ENCODE measurements at regions not wholly inside any gene's neighbourhood (a gene's known extent, or its start where the extent isn't known, plus 50 kb on each side); places are given as distances from the start of the nearest gene placed in this dataset.
"Not testable (repeated sequence)": the region's sequence is repeated elsewhere in the genome, so short reads cannot be mapped to it uniquely, and the experiment has no call there.

DNA sequence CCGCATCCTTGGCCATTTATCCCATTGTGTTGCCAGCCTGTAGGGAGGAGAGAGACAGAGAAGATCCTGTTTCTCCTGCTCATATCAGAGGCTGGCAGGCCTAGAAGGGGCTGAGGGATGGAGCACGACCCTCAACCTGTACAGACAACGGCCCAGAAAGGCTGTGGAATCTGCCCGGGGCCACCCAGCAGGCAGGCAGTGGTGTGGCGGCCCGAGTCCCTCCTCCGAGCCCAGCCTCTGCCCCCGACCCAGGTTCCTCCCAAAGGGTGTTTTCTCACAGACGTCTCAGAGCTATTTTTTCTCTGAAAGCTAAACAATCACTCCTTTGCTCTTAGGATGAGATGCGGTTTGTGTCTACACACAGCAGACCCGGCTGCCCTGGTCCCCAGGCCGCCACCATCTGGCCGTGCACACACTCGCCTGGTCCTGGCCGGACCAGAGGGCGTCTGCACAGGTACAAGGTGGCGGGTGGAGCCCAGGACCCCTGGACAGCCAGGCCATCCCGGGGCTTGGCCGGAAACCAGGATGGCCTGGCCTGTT is 69.3 kb downstream of the FOXL3 start:
- Histone ChIP-seq H3K9me3 (ENCODE audit: control insufficient read depth, low read length) (no peaks in the 10 kb centered on the region), H3K27me3 (ENCODE audit: control insufficient read depth, insufficient read depth, low read length) (peaks cover 36% of the 10 kb centered on the region), H3K4me1 (ENCODE audit: control insufficient read depth, insufficient read depth, low read length) (peaks cover 10% of the 10 kb centered on the region)

GRCh38 chr7:359766-360361 is 69.9 kb downstream of the FOXL3 start:
- peaks cover 36% of the 10 kb centered on the region for H3K27me3 ChIP-seq (ENCODE audit: control insufficient read depth, insufficient read depth, low read length)
- no peaks in the 10 kb centered on the region for H3K36me3 ChIP-seq (ENCODE audit: control insufficient read depth, insufficient read depth, low read length)
- peak overlapping the region; percentile 8 for H3K9ac ChIP-seq (ENCODE audit: low read length)
- H3K4me1 ChIP-seq (ENCODE audit: control insufficient read depth, insufficient read depth, low read length), result peaks cover 10% of the 10 kb centered on the region
- no peak overlapping the region for H3K4me3 ChIP-seq (ENCODE audit: low read length)
- H3K9me3 ChIP-seq (ENCODE audit: control insufficient read depth, low read length), result no peaks in the 10 kb centered on the region

More for the DNA sequence above, 69.3 kb downstream of the FOXL3 start:
- no peak overlapping the region for H3K4me3 ChIP-seq (ENCODE audit: low read length)
- no peaks in the 10 kb centered on the region for H3K36me3 ChIP-seq (ENCODE audit: control insufficient read depth, insufficient read depth, low read length)
- peak overlapping the region; percentile 8 for H3K9ac ChIP-seq (ENCODE audit: low read length)

GRCh38 chr7:360454-361100 is 70.6 kb downstream of the FOXL3 start:
- H3K4me1 ChIP-seq (ENCODE audit: control insufficient read depth, insufficient read depth, low read length), result peaks cover 10% of the 10 kb centered on the region
- H3K27me3 ChIP-seq (ENCODE audit: control insufficient read depth, insufficient read depth, low read length), result peaks cover 36% of the 10 kb centered on the region
- H3K9me3 ChIP-seq (ENCODE audit: control insufficient read depth, low read length), result no peaks in the 10 kb centered on the region
- no peak overlapping the region for H3K9ac ChIP-seq (ENCODE audit: low read length)
- no peaks in the 10 kb centered on the region for H3K36me3 ChIP-seq (ENCODE audit: control insufficient read depth, insufficient read depth, low read length)
- H3K4me3 ChIP-seq (ENCODE audit: low read length), result no peak overlapping the region

GRCh38 chr7:361182-361581 is 71.2 kb downstream of the FOXL3 start:
- peaks cover 39% of the 10 kb centered on the region for H3K27me3 ChIP-seq (ENCODE audit: control insufficient read depth, insufficient read depth, low read length)
- not testable (repeated sequence) for H3K9me3 ChIP-seq (ENCODE audit: control insufficient read depth, low read length); H3K9ac ChIP-seq (ENCODE audit: low read length); H3K4me3 ChIP-seq (ENCODE audit: low read length); H3K4me1 ChIP-seq (ENCODE audit: control insufficient read depth, insufficient read depth, low read length); H3K36me3 ChIP-seq (ENCODE audit: control insufficient read depth, insufficient read depth, low read length)

DNA sequence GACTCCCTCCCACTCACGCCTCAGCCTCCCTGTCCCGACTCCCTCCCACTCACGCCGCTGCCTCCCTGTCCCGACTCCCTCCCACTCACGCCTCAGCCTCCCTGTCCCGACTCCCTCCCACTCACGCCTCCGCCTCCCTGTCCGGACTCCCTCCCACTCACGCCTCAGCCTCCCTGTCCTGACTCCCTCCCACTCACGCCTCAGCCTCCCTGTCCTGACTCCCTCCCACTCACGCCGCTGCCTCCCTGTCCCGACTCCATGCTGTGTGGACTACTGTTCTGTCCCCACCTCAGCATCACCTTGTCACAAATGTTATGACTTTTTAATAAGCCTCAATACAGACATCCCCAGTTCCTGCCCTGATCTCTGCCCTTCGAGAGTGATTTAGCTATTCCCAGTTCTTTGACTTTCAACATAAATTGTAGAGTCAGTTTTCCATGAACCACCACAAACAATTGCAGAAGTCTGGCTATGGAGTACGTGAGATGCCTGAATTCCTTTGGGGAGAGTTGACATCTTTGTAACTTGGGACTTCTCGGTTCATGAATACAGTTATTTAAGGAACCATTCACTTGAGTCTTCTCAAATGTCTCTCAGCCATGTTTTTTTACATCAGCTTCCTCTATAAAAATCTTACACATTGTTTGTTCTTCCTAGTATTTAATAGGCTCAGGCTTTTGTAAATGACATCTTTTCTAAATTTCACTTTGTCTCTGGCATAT is 71.9 kb downstream of the FOXL3 start:
- no peak overlapping the region for H3K4me3 ChIP-seq (ENCODE audit: low read length)
- H3K9ac ChIP-seq (ENCODE audit: low read length), result no peak overlapping the region
- no peaks in the 10 kb centered on the region for H3K9me3 ChIP-seq (ENCODE audit: control insufficient read depth, low read length)
- no peaks in the 10 kb centered on the region for H3K36me3 ChIP-seq (ENCODE audit: control insufficient read depth, insufficient read depth, low read length)
- H3K27me3 ChIP-seq (ENCODE audit: control insufficient read depth, insufficient read depth, low read length), result peaks cover 41% of the 10 kb centered on the region
- peaks cover 10% of the 10 kb centered on the region for H3K4me1 ChIP-seq (ENCODE audit: control insufficient read depth, insufficient read depth, low read length)

DNA sequence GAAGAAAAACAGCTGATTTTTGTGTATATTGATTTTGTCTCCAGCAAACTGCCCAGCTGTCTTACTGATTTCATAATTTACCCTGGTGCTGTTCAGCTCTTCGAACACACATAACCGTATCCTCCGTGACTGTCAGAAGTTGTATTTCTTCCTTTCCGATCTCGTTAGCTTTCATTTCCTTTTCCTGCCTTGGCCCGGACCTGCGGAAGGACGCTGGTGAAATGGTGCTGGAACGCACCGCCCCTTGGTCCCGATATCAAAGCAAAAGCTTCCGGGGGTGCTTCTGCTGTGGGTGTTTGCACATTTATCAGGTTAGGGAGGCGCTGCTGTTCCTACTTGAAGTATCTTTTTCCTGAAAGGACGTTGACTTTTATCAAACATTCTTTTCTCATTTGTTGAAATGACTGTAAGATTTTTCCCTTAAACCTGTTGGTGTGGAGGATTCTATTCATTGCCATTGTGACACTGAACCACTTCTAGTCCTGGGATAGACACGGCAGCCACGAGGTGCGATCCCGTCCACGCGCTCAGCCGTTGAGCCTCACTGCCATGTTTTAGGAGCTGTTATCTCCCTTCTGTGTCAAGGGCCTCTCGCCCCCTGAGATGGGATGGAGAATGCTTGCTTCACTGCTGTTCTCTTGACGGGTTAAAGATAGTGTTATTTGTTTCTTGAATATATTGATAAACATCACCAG is 72.6 kb downstream of the FOXL3 start:
- Histone ChIP-seq H3K9ac (ENCODE audit: low read length) (no peak overlapping the region), H3K27me3 (ENCODE audit: control insufficient read depth, insufficient read depth, low read length) (peaks cover 38% of the 10 kb centered on the region), H3K9me3 (ENCODE audit: control insufficient read depth, low read length) (no peaks in the 10 kb centered on the region), H3K36me3 (ENCODE audit: control insufficient read depth, insufficient read depth, low read length) (no peaks in the 10 kb centered on the region), H3K4me1 (ENCODE audit: control insufficient read depth, insufficient read depth, low read length) (peaks cover 4% of the 10 kb centered on the region), H3K4me3 (ENCODE audit: low read length) (no peak overlapping the region)

- Histone ChIP-seq H3K4me1 (ENCODE audit: control insufficient read depth, insufficient read depth, low read length) (peaks cover 5% of the 10 kb centered on the region), H3K9ac (ENCODE audit: low read length) (no peak overlapping the region), H3K27me3 (ENCODE audit: control insufficient read depth, insufficient read depth, low read length) (peaks cover 44% of the 10 kb centered on the region), H3K4me3 (ENCODE audit: low read length) (no peak overlapping the region), H3K9me3 (ENCODE audit: control insufficient read depth, low read length) (no peaks in the 10 kb centered on the region), H3K36me3 (ENCODE audit: control insufficient read depth, insufficient read depth, low read length) (no peaks in the 10 kb centered on the region)
These were observed 73.7 kb downstream of the FOXL3 start for GRCh38 chr7:363626-364025.

DNA sequence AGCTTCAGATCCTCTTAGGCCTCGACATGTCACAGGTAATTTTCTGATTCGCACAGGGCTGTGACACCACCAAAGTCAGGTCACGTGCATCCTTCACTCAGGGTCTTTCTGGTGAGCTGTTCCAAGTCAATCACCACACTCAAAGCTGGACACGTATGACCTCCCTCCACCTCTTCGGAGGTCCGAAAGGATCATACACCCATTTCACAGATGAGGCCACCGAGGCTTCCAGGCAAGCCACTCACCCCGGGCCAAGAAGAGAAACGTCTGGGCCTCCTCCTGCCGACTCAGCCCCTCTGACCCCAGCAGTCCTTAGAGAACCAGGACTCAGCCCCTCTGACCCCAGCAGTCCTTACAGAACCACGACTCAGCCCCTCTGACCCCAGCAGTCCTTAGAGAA is 74.6 kb downstream of the FOXL3 start:
- no peaks in the 10 kb centered on the region for H3K9me3 ChIP-seq (ENCODE audit: control insufficient read depth, low read length)
- H3K4me1 ChIP-seq (ENCODE audit: control insufficient read depth, insufficient read depth, low read length), result peaks cover 14% of the 10 kb centered on the region
- H3K9ac ChIP-seq (ENCODE audit: low read length), result no peak overlapping the region
- H3K4me3 ChIP-seq (ENCODE audit: low read length), result no peak overlapping the region
- peaks cover 44% of the 10 kb centered on the region for H3K27me3 ChIP-seq (ENCODE audit: control insufficient read depth, insufficient read depth, low read length)
- H3K36me3 ChIP-seq (ENCODE audit: control insufficient read depth, insufficient read depth, low read length), result no peaks in the 10 kb centered on the region

DNA sequence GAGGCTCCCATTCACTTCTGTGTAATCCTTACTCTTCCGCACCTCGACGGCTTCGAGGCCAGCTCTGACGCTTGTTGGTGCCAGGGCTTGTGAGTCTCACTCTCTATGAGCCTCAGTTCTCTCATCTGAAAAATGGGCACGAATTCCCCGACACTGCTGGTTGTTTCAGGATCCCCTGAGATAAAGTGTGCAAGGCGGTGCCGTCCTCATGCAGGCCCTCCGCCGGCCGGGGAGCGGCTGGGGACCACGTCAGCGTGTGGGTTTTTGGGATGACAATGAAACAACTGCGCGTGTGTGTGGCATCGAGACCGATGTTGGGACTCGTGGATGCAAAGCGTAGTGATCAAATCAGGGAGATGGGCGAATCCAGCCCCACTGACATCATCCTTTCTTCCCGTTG is 75.6 kb downstream of the FOXL3 start:
- no peaks in the 10 kb centered on the region for H3K9me3 ChIP-seq (ENCODE audit: control insufficient read depth, low read length)
- H3K36me3 ChIP-seq (ENCODE audit: control insufficient read depth, insufficient read depth, low read length), result no peaks in the 10 kb centered on the region
- H3K4me3 ChIP-seq (ENCODE audit: low read length), result no peak overlapping the region
- H3K9ac ChIP-seq (ENCODE audit: low read length), result no peak overlapping the region
- H3K27me3 ChIP-seq (ENCODE audit: control insufficient read depth, insufficient read depth, low read length), result peaks cover 41% of the 10 kb centered on the region
- peaks cover 12% of the 10 kb centered on the region for H3K4me1 ChIP-seq (ENCODE audit: control insufficient read depth, insufficient read depth, low read length)

- H3K9ac ChIP-seq (ENCODE audit: low read length), result no peak overlapping the region
- H3K36me3 ChIP-seq (ENCODE audit: control insufficient read depth, insufficient read depth, low read length), result no peaks in the 10 kb centered on the region
- H3K27me3 ChIP-seq (ENCODE audit: control insufficient read depth, insufficient read depth, low read length), result peaks cover 35% of the 10 kb centered on the region
- H3K9me3 ChIP-seq (ENCODE audit: control insufficient read depth, low read length), result no peaks in the 10 kb centered on the region
- H3K4me1 ChIP-seq (ENCODE audit: control insufficient read depth, insufficient read depth, low read length), result peaks cover 12% of the 10 kb centered on the region
- H3K4me3 ChIP-seq (ENCODE audit: low read length), result no peak overlapping the region
These were observed 76.3 kb downstream of the FOXL3 start for GRCh38 chr7:366161-366803.

GRCh38 chr7:367351-367901 is 77.5 kb downstream of the FOXL3 start:
- no peak overlapping the region for H3K9ac ChIP-seq (ENCODE audit: low read length)
- H3K4me1 ChIP-seq (ENCODE audit: control insufficient read depth, insufficient read depth, low read length), result peaks cover 14% of the 10 kb centered on the region
- no peaks in the 10 kb centered on the region for H3K36me3 ChIP-seq (ENCODE audit: control insufficient read depth, insufficient read depth, low read length)
- H3K9me3 ChIP-seq (ENCODE audit: control insufficient read depth, low read length), result no peaks in the 10 kb centered on the region
- H3K4me3 ChIP-seq (ENCODE audit: low read length), result no peak overlapping the region
- H3K27me3 ChIP-seq (ENCODE audit: control insufficient read depth, insufficient read depth, low read length), result peaks cover 36% of the 10 kb centered on the region
